Lower lobe of right lung (tissue), 2 donors: ENCODE measurements at regions not wholly inside any gene's neighbourhood (a gene's known extent, or its start where the extent isn't known, plus 50 kb on each side); places are given as distances from the start of the nearest gene placed in this dataset.

Source experiments
- ATAC-seq, 2 donors: fragments of 200-7000 bp; cut with Tn5 transposase; one replicate each; pipeline ENCODE4 v1.9.1; 2020 to 2022; ENCODE audit warnings: mild to moderate bottlenecking in 2 of 2, moderate library complexity in 2 of 2
- DNase-seq: peaks from one replicate; pipeline ENCODE4 v3.0.0-alpha.2; 2020
- H3K27ac ChIP-seq: fragments of 200-600 bp; one replicate; pipeline ENCODE4 v1.8.0; 2022
- H3K27me3 ChIP-seq: fragments of 200-600 bp; one replicate; pipeline ENCODE4 v1.8.0; 2022; ENCODE audit warnings: low read depth
- H3K36me3 ChIP-seq: fragments of 200-600 bp; one replicate; pipeline ENCODE4 v1.8.0; 2022; ENCODE audit warnings: mild to moderate bottlenecking
- H3K4me1 ChIP-seq: fragments of 200-600 bp; one replicate; pipeline ENCODE4 v1.8.0; 2022
- H3K4me3 ChIP-seq: fragments of 200-600 bp; one replicate; pipeline ENCODE4 v1.8.0; 2022; ENCODE audit warnings: mild to moderate bottlenecking
- H3K9me3 ChIP-seq: fragments of 200-600 bp; one replicate; pipeline ENCODE4 v1.8.0; 2022
- intact Hi-C: fragments of 100-400 bp; cut with DNase I; formaldehyde crosslinking; loops from one replicate; pipeline ENCODE4 v1.11.0; 2022
- TF ChIP-seq, protein P1 (sequence below): fragments of 200-600 bp; IDR thresholded peaks from one replicate; pipeline ENCODE4 v1.8.0; 2022; ENCODE audit warnings: antibody characterized with exemption, mild to moderate bottlenecking
- donor health status: DM: no; HTN: yes; CAD: no; lungs with severe emphysema.

DNA sequence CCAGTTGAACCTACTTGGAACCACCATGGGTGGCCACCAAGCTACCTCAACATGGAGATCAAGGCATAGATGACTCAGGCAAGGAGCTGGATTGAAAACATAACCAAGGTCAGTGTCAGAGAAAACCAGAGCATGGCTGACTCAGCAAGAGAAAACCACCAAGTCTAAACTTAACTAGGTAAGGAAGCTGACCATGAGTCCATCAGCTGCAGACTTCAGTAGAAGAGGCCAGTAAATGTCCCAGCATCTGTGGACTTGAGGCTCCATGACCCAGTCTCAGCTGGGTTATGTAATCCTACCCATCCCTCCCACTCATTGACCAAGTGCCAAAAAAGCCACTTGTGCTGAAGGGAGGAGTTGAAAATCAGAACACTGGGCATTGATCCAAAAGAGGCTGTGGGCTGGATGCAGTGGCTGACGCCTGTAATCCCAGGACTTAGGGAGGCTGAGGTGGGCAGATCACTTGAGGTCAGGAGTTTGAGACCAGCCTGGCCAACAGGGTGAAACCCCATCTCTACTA, 93.7 kb upstream of the CBLN4 start:
- H3K27ac ChIP-seq = no peak overlapping the region
- peaks cover 3% of the 10 kb centered on the region for H3K9me3 ChIP-seq
- H3K27me3 ChIP-seq = no peaks in the 10 kb centered on the region
- no peak for DNase-seq
- TF ChIP-seq, protein P1, sequence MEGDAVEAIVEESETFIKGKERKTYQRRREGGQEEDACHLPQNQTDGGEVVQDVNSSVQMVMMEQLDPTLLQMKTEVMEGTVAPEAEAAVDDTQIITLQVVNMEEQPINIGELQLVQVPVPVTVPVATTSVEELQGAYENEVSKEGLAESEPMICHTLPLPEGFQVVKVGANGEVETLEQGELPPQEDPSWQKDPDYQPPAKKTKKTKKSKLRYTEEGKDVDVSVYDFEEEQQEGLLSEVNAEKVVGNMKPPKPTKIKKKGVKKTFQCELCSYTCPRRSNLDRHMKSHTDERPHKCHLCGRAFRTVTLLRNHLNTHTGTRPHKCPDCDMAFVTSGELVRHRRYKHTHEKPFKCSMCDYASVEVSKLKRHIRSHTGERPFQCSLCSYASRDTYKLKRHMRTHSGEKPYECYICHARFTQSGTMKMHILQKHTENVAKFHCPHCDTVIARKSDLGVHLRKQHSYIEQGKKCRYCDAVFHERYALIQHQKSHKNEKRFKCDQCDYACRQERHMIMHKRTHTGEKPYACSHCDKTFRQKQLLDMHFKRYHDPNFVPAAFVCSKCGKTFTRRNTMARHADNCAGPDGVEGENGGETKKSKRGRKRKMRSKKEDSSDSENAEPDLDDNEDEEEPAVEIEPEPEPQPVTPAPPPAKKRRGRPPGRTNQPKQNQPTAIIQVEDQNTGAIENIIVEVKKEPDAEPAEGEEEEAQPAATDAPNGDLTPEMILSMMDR = no peak
- H3K36me3 ChIP-seq = no peaks in the 10 kb centered on the region
- no peak for ATAC-seq
- intact Hi-C loops = no loop called here
- H3K4me3 ChIP-seq = no peak overlapping the region
- H3K4me1 ChIP-seq = no peaks in the 10 kb centered on the region

DNA sequence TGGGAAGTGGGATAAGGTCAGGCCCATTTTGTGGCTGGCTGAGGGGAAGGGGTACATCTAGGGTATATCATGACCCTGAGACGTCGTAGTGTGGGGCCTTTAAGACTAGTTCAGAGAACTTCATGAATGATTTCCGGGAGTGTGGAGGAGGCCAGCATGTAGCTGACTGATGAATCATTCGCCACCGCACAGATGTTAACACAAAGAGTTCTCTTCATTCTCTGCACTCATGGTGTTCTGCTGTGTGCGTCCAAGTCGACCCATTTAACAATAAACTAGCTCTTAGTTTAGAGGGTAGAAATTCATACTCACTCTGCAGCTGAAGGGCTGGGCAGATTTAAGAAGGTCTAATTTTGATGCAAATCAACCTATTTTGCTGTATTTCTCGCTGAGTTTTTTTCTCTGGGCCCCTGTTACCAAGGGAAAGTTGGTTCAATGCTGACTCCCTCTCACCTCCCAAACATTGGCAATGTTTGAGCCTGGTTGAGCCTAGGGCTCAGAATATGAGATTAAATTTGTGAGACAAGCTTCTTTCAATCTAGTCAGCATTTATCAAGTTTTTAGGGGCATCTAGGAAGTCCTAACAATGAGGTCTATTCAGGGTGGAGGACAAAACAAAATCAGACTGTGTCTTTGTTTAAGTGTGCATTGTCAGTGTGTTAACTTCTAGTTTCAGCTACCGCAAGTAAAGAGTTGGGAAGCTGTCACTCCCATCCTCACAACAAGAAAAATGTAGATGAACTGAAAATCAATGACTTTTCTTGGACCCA, 106.8 kb upstream of the CBLN4 start:
- no peak for ATAC-seq

GRCh38 chr20:56117350-56117749, 112.0 kb upstream of the CBLN4 start:
- Histone ChIP-seq H3K4me1 (no peaks in the 10 kb centered on the region), H3K27ac (no peak overlapping the region), H3K36me3 (no peaks in the 10 kb centered on the region), H3K9me3 (no peaks in the 10 kb centered on the region), H3K4me3 (no peak overlapping the region), H3K27me3 (no peaks in the 10 kb centered on the region)
- TF ChIP-seq, protein P1 = no peak
- no peak for DNase-seq
- ATAC-seq = no peak
- intact Hi-C loops = no loop called here

More for the DNA sequence above, 106.8 kb upstream of the CBLN4 start:
- Histone ChIP-seq H3K36me3 (no peaks in the 10 kb centered on the region), H3K4me3 (no peak overlapping the region), H3K27me3 (no peaks in the 10 kb centered on the region), H3K9me3 (no peaks in the 10 kb centered on the region), H3K27ac (no peak overlapping the region), H3K4me1 (no peaks in the 10 kb centered on the region)
- TF ChIP-seq, protein P1 = no peak
- DNase-seq = no peak
- intact Hi-C loops = no loop called here

DNA sequence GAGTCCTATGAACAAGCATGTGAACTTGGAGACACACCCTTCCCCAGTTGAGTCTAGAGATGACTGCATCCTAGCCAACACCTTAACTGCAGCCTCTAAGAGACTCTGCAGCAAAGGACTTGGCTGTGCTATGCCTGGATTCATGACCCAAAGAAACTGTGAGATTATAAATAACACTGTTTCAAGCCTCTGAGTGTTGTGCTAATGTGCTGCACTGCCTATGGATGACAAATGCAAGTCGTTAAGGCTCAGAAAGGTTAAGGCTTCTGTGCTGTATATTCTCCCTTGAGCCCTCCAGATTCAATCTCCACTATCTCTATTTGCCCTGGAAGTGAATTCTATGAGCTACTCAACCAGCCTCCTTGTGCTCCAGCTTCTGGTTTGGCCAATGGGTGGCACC, 116.5 kb upstream of the CBLN4 start:
- no peak overlapping the region for H3K27ac ChIP-seq
- H3K4me3 ChIP-seq = no peak overlapping the region
- intact Hi-C loops = no loop called here
- no peaks in the 10 kb centered on the region for H3K27me3 ChIP-seq
- ATAC-seq = no peak
- H3K4me1 ChIP-seq = no peaks in the 10 kb centered on the region
- DNase-seq = no peak
- no peaks in the 10 kb centered on the region for H3K9me3 ChIP-seq
- no peaks in the 10 kb centered on the region for H3K36me3 ChIP-seq
- TF ChIP-seq, protein P1 = no peak

DNA sequence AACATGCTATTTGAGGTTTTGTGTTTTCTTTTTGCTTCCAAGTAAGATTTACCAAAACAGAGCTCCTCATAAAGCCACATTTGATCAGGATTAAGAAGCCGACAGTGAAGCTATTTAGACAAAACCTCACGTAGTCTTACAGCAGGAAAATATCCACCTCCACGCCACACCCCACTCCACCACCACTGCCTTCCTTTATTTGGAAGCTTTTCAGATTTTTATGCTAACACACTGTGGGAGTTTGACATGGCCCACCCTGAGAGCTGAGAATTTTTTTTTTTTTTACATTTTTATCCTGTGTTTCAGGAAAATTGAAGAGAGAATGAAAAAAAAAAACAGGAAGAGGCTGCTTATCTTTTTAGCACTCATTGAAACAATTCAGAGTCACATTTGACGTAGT, 104.8 kb upstream of the MC3R start:
- DNase-seq (no peak), ATAC-seq (no peak)
- Histone ChIP-seq H3K4me3 (no peak overlapping the region), H3K36me3 (no peaks in the 10 kb centered on the region), H3K9me3 (peaks cover 15% of the 10 kb centered on the region), H3K27ac (no peak overlapping the region), H3K4me1 (no peaks in the 10 kb centered on the region), H3K27me3 (no peaks in the 10 kb centered on the region)
- intact Hi-C loops = no loop called here
- TF ChIP-seq, protein P1 = no peak
